HG02981 (cell line): ENCODE measurements at regions not wholly inside any gene's neighbourhood (a gene's known extent, or its start where the extent isn't known, plus 50 kb on each side); places are given as distances from the start of the nearest gene placed in this dataset.
A peak's percentile ranks its signal among the peaks of the same experiment; 100 is the strongest.

Source experiments
- ATAC-seq: cut with Tn5 transposase; IDR thresholded peaks from one replicate; pipeline ENCODE4 v1.9.1; 2021; ENCODE audit warnings: mild to moderate bottlenecking, moderate library complexity; ENCODE audit not compliant: unreplicated experiment

DNA sequence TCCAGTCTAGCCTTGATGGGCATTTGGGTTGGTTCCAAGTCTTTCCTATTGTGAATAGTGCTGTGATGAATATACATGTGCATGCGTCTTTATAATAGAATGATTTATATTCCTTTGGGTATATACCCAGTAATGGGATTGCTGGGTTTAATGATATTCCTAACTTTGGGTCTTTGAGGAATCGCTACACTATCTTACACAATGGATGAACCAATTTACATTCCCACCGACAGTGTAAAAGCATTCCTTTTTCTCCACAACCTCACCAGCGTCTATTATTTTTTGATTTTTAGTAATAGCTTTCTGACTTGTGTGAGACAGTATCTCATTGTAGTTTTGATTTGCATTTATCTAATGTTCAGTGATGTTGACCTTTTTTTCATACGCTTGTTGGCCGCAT lies 1040.1 kb downstream of the MAT2B start:
- ATAC-seq = no peak

DNA sequence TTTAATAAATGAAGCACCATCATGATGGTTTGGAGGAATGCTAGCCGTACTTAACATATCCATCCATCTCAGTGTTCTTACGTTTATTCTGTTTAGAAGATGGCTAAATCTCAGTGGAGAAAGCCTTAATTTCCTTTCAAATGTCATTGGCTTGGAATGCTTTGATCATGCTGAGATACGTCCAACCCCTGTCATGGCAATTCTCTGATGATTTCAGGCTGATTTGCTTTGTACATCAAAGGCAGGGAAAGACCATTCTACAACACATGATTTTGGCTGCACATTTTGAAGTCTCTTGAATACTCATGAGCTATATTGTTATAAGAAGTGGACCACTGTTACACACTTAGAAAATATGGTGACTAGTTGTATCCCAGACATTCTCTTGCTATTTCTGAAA lies 1048.4 kb downstream of the MAT2B start:
- ATAC-seq = no peak

DNA sequence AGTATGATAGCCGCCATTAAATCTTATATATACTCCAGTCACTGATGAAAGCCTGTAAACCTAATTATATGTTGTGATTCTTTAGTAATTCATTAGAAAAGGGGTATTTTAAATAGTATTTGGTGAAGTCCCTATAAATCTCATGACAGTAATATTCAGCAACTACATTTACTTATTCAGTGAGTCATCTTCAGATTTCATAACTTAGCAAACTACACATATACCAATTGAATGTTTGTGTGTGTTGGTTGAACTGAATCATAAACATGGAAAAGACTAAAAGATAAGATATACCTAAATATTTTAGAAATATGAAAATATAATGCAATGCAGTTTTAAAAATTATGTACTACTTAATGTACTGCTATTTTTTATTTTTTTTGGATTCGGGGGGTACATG lies 1050.4 kb downstream of the MAT2B start:
- ATAC-seq = no peak

DNA sequence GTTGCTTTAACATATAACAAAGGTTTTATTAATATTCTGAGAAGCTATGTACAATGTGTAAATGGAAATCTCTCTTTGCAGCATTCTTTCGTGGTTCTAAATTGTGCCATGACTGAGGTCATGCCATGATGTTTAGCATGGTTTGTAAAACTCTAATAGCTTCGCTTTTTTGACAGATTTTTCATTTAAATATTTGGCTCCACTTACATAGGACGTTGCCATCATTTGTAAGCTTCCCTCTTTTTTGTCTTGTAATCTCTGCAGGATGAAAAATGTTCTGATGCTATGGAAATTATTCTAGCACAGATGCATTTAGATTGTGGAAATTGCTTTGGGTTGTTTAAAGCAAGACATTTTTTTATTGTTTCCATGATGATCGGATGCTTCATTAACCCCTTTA lies 1054.8 kb downstream of the MAT2B start:
- no peak for ATAC-seq

DNA sequence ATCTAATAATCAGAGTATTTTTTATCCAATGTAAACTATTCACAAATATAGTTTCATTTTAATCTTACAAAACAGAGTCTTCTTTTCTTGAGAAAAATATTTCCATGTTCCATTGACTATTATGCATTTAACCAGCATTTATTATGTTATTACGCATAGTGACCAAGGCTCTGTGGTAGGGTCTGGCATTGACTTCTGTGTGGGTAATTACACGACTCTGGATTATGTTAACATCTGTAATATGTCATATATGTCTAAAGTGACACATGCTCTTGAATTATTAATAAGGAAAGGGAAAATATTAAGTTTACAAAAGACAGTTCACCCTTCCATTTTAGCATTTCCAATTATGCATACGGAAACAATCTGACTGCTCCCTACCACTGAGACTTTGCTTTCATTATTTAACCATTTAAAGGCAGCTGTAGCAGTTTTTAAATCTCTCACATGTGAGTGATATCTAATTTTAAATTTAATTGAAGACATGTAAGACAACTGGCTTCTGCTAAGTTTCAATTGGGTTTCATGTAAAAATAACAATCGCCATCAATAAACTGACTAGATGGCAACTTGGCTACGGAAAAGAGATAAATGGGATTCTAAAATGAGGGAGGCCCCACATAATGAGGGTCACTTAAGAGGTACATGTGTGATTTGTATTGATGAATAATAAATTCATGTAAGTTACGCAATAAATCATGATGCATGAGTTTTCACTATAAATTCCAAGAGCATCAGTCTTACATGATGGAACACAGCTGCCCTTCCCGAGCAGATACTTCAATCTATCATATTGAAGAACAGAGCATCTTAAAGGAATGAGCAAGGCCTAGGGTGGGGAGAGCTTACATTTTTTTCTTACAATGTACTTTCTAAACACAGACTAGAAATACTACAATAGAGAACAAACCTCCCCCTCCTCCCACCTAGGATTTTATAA lies 1056.8 kb downstream of the MAT2B start:
- ATAC-seq = no peak

DNA sequence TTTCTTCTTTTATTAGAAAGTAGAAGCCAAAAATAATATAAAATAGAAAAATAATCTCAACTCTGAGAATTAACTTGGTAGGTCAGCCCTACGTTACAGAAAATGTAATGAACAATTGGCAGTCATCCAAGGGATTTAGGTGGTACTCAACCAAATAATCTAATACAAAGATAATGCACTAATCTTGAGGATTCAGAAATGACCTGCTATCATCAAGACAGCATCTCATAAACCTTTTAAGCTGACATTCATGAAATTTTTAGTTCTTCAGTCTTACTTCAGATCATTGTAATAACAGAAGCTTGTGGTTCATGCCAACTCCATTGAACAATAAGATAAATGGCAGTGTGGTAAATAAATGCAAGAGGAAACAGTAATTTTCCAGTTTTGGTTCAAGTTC lies 1058.0 kb downstream of the MAT2B start:
- no peak for ATAC-seq

DNA sequence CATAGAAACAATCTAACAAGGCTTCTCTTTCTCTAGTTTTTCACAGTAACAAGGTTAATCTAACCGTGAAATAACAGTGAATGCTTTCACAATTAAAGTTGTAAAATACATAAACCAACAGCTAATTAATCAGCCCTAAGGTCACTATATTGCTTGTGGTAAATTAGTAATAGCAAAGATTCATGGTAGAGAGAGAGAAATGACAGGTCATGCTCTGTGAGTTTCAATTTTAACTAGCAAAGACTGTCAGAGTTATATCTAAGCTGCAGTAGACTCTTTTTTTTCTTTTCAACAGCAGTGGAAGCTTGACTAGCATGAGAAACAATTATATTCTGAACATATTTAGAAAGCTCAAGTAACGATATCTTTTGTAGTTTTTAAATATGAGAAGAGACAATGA lies 1068.0 kb downstream of the MAT2B start:
- no peak for ATAC-seq

DNA sequence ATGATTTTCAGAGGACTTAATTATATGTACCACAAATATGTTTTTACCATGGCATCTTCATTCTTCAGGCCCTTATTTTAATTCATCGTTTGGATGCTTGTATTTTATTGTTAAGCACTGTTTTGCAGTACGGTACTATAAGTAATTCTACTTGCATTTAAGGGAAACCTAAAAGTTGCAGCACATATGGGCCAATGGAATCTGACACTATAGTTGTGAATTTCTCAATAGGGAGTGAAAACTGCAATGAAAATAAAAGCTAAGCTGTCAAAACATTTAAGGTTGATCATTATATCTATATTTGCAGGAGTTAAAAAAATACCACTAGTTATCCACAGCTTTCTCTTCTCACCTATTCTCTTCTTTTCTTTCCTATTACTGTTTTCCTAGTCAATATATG lies 1071.8 kb downstream of the MAT2B start:
- no peak for ATAC-seq

DNA sequence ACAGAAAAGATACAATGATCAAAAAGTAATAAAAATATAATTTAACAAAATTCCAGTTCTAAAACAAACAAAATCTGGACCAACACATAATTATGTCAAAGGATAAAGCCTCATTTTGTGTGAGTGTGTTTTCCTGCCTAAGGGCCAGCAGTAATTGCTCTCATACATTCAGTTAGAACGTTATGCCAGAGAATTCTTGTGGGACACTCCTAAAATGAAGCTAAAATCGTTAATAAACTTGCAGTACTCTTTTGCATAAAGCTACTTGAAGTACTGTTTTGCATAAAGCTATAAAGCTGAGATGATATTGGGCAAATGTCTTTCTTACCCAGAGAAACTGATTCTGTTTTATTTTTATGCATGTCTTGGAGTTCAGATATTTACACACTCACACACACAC lies 1072.3 kb downstream of the MAT2B start:
- no peak for ATAC-seq

DNA sequence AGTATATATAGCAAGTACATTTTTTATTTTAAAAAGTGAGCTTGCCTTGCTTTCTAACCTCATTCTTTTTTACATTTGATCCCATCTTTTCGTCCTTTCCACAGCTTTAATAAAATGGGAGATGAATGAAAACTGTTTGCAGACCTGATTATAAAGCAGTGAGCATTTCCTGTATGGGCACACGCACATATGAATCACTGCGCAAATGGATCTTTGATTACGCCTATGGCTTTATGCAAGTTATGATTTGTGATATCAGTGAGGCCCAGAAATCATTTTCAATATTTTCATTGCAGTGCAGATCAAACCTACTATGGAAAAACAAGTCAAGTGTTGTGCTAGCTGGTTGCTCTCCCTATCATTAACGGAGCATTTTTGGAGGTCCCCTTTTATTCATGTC lies 1073.0 kb downstream of the MAT2B start:
- ATAC-seq = no peak

DNA sequence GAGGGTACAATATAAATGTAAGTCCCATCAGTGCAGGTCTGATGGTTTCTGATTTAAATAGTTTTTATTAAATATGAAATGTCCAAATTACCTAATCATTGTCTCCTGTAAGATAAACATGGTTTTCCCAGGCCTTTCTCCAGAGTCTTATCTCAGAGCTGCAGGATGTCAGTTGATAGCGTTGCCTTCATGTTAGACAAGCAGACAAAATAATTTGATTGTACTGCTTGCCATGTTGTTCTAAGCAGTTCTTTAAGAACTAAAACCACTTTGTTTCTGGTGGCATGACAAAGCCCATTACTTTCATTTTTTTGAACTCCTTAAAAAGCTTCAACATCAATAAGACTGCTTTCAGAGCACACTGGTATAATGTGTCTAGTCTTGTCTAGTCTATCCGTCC lies 1073.5 kb downstream of the MAT2B start:
- ATAC-seq = no peak

DNA sequence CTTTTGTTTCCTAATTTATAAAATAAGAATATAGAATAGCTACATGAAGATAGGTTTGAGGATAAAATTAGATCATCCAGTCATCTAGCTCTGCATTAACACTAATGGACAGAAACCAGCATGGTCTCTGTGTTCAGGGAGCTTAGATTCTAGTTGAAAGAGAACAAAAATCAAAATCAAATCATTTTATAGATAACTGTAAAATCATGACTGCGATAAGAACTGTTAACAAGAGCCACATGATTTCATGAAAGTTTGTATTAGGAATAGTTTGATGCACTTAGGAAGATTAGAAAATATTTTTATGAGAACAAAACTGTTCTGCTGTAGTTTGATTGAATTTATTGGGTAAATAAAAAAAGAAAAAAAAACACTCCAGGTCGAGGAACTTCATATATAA lies 1074.7 kb downstream of the MAT2B start:
- ATAC-seq = no peak

DNA sequence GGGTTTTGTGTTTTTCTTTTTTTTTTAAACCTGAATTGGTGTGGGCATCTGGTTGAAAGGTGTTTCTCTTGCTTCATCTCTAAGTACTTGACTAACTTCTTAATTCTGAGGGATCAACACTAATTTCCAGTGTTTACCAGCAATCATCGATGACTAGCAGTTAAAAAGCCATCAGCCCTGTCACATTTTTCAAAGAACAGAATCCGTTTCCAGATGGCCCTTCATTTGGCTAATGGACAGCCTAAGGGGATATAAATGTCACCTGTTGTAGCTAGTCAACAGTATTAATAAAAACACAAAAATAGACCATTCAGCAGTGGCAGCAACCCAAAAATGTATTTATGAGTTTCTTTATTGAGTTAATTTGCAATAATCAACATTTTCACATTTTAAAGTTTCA lies 1076.5 kb downstream of the MAT2B start:
- no peak for ATAC-seq

DNA sequence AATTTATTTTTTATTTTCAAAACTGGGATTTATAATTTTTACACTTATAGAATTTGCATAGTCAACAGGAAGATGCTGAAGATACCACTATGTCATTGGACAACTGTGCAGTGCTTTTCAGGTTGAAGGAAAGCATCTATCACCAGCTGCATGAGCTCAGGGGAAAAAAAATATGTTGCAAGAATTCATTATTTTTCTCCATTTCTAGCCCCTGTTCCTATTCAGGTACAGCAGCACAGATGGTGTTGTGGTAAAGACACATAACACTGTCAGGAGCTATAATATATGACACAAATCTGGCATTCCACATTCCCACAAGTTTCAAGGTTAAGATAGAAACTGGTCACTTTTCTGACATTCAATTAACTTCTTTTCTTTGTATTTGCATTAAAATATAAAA lies 1088.6 kb downstream of the MAT2B start:
- no peak for ATAC-seq

DNA sequence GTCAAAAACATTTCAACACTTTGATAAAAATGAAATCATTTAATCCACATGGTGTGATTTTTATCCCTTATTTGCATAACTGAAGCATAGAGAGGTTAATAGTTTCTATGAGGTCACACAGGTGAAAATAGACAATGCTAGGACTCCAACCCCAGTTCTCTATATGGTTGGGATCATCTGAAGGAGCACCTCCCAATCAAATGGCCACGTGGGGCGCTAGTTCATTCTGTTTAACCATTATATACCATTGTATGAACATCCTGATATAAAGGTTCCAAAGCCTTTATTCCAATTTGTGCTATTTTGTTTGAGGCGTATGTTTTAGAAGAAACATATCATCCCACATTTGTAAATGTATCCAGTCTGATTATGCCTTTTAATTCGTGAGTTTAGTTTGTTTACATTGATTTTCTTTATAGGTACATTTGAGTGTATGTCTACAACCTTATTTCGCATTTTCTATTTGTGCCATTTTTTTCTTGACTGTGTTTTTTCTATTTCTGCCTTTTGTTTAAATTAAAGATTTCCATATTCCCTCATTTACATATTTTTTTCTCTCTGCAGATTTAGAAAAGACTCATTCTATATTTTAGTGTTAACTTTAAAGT lies 1092.0 kb downstream of the MAT2B start:
- peak; percentile 93 for ATAC-seq

DNA sequence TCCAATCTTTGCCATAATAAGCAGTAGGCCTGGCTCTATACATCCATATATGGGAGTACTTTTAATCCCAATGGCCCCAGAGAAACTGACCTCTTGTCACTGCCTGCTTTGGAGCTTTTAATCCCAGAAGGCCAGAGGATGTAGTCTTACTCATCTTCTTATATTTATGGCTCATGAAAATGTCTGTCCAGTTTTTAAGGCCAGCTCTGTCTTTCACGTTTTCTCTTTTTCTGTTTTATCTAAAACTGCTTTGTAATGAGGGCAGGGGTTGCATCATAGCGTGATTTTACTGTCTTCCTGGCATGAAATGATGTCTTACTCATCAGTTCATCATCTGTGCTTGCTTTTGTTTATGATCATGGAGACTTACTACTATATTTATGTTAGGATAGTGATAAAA lies 1094.9 kb downstream of the MAT2B start:
- no peak for ATAC-seq

DNA sequence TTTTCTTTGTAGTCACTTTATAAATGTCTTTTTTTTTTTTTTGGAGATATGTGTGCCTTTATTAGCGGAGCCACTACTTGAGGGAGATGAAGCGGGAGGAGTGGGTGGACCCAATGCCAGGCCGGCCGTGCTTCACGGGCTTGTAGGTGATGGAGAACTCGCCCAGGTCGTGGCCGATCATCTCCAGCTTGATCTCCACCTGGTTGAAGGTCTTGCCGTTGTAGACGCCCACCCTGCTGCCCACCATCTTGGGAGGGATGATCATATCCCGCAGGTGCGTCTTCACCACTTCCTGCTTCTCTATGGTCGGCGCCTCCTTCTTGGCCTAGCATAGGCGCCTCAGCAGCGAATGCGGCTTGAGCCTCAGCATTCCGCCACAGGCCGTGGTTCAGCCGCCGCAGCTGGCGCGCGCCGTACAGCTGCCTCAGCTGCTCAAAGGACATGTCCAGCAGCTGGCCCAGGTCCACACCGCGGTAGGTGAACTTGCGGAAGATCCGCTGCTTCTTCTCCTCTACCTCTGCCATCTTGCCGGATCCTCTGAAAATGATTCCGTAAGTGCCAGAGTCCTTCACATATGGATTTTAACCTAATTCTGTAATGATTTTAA lies 1095.6 kb downstream of the MAT2B start:
- ATAC-seq = no peak

DNA sequence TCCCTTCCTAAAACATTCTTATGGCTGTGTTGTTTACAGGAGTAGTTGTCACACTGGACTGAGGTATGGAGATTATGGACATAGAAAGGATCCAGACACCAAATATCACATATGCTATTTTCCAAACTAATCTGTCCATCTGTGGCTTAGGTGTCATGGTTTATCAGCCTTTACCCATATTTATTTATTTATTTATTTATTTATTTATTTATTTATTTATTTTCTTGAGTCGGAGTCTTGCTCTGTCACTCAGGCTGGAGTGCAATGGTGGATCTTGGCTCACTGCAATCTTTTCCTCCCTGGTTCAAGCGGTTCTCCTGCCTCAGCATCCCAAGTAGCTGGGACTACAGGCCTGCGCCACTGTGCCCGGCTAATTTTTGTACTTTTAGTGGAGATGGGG lies 1103.1 kb downstream of the MAT2B start:
- no peak for ATAC-seq

DNA sequence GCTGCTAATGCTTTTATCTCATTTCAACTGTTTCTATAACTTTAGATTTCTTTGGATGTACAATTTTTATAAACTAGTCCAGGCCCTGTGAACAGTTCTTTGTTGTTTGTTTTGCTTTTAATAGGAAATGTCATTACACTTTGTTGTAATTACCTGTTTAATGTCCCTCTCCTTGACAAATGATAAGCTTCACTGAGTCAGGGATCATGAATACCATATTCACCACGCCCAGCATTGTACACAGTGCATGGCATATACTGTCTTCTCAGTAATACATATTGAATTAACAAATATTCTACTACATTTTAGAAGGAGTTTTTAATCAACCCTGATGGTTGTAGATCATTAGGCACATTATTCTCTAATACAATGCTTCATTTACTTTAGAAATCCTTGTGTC lies 1105.0 kb downstream of the MAT2B start:
- no peak for ATAC-seq

DNA sequence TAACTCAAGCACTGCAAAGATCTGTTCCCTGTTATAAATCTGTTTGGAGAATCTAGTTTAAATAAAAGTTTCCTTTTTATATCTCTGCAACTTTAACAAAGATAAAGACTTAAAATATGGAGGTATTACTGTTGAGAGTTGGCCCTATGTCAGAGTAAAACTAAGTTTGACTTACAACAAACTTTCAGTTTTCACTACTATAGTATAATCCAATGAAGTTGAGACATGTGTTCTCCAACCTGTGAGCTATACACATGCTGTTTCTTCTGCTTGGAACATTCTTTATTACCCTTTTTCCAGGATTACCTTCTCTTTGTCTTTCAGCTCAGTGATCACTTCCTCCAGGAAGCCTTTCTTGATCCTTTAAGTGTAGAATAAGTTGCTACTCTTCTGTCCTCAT lies 1109.3 kb downstream of the MAT2B start:
- no peak for ATAC-seq

DNA sequence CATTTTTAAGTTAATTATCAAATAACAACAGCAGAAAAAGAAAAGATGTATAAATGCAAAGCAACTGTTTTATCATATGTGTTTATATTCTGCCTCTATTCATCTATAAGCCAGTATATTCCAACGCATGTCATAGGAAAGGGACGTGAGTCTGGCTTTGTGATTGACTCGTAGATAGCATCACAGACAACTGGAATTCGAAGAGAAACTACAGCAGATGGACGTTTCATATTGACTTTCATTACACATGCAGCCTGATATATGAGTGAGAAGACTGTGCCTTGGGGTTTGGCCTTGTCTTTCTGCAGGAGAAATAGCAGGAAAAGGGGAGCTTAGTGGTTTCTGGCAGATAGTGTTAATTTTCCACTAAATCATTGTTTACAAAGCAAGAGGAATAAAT lies 1111.9 kb downstream of the MAT2B start:
- ATAC-seq = no peak

DNA sequence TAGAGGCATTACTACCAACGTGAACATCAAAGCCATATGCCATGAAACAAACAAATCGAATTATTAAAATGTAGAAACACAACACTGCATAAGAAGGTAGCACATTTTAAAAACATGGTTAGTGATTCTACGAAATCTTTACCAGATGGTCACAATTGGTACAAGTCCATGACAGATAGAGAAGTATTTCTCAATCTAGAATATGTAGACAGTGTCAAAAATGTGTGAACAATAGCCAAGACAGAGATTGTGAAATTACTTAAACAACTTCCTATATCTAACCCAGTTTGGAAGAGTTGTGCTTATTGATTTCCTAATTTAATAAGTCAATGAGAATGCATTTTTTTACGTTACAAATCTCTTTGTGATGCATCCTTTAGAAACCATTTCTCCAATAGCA lies 1121.6 kb downstream of the MAT2B start:
- ATAC-seq = no peak
